ENCODE measurements at regions not wholly inside any gene's neighbourhood (a gene's known extent, or its start where the extent isn't known, plus 50 kb on each side); places are given as distances from the start of the nearest gene placed in this dataset.

DNA sequence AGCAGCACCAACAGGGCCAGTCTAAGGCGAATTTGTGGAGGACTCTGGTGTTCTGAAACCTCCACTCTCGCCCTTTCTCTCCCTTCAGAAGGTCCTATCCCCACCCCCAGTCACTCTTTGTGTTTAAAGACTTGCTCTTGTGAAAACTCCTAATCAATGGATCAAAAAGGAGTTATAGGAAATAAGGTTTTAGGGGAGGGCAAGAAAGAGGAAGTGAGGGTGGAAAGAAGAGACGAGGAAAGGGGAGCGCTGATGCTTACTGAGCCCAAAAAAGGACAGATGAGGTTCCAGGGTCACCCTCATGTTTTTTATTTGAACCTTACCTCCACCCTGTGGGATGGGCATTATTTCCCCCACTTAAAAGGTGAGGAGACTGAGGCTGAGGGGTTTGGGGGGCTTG lies 70.0 kb upstream of the SLC6A11 start:
- DNase-seq (ENCODE audit: low spot score, unreplicated experiment), result no peak
- H3K4me3 Mint-ChIP-seq (ENCODE audit: low read depth), result no peak overlapping the region
- H3K27me3 Mint-ChIP-seq, result peaks cover 14% of the 10 kb centered on the region
- no peaks in the 10 kb centered on the region for H3K9me3 Mint-ChIP-seq (ENCODE audit: low read depth)
- H3K36me3 Mint-ChIP-seq (ENCODE audit: insufficient read depth), result no peaks in the 10 kb centered on the region
- no peaks in the 10 kb centered on the region for H3K4me1 Mint-ChIP-seq (ENCODE audit: low read depth)
- no peak overlapping the region for H3K27ac Mint-ChIP-seq
- TF ChIP-seq, protein P1, sequence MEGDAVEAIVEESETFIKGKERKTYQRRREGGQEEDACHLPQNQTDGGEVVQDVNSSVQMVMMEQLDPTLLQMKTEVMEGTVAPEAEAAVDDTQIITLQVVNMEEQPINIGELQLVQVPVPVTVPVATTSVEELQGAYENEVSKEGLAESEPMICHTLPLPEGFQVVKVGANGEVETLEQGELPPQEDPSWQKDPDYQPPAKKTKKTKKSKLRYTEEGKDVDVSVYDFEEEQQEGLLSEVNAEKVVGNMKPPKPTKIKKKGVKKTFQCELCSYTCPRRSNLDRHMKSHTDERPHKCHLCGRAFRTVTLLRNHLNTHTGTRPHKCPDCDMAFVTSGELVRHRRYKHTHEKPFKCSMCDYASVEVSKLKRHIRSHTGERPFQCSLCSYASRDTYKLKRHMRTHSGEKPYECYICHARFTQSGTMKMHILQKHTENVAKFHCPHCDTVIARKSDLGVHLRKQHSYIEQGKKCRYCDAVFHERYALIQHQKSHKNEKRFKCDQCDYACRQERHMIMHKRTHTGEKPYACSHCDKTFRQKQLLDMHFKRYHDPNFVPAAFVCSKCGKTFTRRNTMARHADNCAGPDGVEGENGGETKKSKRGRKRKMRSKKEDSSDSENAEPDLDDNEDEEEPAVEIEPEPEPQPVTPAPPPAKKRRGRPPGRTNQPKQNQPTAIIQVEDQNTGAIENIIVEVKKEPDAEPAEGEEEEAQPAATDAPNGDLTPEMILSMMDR (IDR thresholded peaks at IDR 0.05; ENCODE audit: unreplicated experiment), result no peak

DNA sequence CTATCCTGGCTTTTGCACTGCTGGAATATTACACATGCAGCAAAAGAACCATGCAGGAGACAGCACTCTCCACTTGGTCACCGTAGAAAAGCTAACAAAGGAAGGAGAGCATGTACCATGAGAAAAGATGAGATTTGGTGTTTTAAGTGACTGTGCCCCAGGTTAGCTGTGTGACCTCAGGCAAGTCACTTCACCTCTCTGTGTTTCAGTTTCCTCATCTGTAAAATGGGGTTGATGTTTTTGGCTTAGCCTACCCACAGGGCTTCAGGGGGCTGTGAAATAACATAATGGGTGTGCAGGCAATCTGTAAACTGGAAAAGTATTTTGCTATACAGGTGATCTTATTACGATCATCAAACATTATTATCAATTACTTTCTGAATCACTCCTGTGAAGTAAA lies 69.3 kb upstream of the SLC6A11 start:
- Mint-ChIP-seq H3K36me3 (ENCODE audit: insufficient read depth) (no peaks in the 10 kb centered on the region), H3K4me3 (ENCODE audit: low read depth) (no peak overlapping the region), H3K27me3 (peaks cover 12% of the 10 kb centered on the region), H3K9me3 (ENCODE audit: low read depth) (no peaks in the 10 kb centered on the region), H3K27ac (no peak overlapping the region), H3K4me1 (ENCODE audit: low read depth) (no peaks in the 10 kb centered on the region)
- DNase-seq (ENCODE audit: low spot score, unreplicated experiment), result no peak
- TF ChIP-seq, protein P1 (IDR thresholded peaks at IDR 0.05; ENCODE audit: unreplicated experiment), result no peak

DNA sequence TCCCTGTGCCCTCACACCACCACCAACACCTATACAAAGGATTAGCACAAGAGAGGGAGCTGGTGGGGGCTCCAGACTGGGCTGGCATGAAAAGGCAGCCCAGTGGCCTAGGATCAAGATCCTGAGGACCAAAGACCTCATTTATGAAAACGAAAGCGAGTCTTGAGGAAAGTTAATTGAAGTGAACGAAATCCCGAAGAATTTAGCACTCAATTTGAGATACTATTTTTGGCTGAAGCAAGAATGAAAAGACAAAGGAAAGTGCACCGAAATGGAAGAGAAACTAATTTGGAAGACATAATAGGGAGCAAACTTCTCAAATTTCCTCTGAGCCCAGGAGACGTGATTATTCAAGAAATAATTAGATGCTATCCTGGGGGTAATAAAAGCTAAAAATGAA lies 68.7 kb upstream of the SLC6A11 start:
- Mint-ChIP-seq H3K9me3 (ENCODE audit: low read depth) (no peaks in the 10 kb centered on the region), H3K4me3 (ENCODE audit: low read depth) (no peak overlapping the region), H3K27ac (no peak overlapping the region), H3K36me3 (ENCODE audit: insufficient read depth) (no peaks in the 10 kb centered on the region), H3K4me1 (ENCODE audit: low read depth) (no peaks in the 10 kb centered on the region), H3K27me3 (peaks cover 10% of the 10 kb centered on the region)
- DNase-seq (ENCODE audit: low spot score, unreplicated experiment), result no peak
- TF ChIP-seq, protein P1 (IDR thresholded peaks at IDR 0.05; ENCODE audit: unreplicated experiment), result no peak

DNA sequence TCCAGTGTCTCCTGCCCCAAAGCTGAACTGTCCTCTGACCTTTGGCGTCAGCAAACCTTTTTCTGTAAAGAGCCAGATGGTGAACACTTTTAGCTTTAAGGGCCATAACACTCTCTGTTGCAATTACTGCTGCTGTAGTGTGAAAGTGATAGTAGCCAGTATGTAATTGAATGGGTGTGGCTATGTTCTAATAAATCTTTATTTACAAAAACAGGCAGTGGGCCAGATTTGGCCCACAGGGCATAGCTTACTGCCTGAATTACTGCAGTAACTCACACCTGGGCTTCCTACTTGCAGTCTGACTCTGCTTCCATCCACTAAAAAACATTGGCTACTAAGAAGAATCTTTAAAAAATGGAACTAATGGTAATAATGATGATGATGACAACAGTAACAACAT lies 68.0 kb upstream of the SLC6A11 start:
- H3K4me1 Mint-ChIP-seq (ENCODE audit: low read depth), result no peaks in the 10 kb centered on the region
- no peaks in the 10 kb centered on the region for H3K36me3 Mint-ChIP-seq (ENCODE audit: insufficient read depth)
- H3K27ac Mint-ChIP-seq, result no peak overlapping the region
- TF ChIP-seq, protein P1 (IDR thresholded peaks at IDR 0.05; ENCODE audit: unreplicated experiment), result no peak
- H3K4me3 Mint-ChIP-seq (ENCODE audit: low read depth), result no peak overlapping the region
- H3K27me3 Mint-ChIP-seq, result peaks cover 10% of the 10 kb centered on the region
- H3K9me3 Mint-ChIP-seq (ENCODE audit: low read depth), result no peaks in the 10 kb centered on the region
- DNase-seq (ENCODE audit: low spot score, unreplicated experiment), result no peak

DNA sequence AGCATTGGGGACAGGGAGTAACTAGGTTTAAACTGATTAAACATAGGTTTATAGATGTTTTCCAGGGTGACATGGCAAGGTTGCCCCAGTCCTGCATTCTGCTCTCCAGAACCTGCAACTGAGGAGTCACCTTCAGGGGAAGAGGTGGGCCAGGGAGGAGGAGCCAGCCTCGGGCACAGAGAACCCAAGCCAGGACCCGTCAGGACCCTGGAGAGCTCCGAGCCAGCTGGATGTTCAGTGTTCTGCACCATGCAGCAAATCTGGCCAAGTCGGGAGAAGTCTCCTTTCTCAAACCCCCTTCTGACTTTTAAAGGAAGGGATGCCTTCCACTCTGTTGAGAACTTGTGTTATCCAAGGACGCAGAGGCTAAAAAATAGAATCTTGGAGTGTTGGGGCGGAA lies 62.1 kb upstream of the SLC6A11 start:
- Mint-ChIP-seq H3K9me3 (ENCODE audit: low read depth) (no peaks in the 10 kb centered on the region), H3K4me3 (ENCODE audit: low read depth) (no peak overlapping the region), H3K27ac (no peak overlapping the region), H3K4me1 (ENCODE audit: low read depth) (peaks cover 3% of the 10 kb centered on the region), H3K27me3 (peaks cover 47% of the 10 kb centered on the region), H3K36me3 (ENCODE audit: insufficient read depth) (no peaks in the 10 kb centered on the region)
- DNase-seq (ENCODE audit: low spot score, unreplicated experiment), result peak; percentile 90
- TF ChIP-seq, protein P1 (IDR thresholded peaks at IDR 0.05; ENCODE audit: unreplicated experiment), result no peak
